ENCODE measurements at regions not wholly inside any gene's neighbourhood (a gene's known extent, or its start where the extent isn't known, plus 50 kb on each side); places are given as distances from the start of the nearest gene placed in this dataset.

- no peak for TF ChIP-seq RAD21 (IDR thresholded peaks at IDR 0.05; ENCODE audit: low read length)
- TF ChIP-seq CTCF (IDR thresholded peaks at IDR 0.05) = no peak
- TF ChIP-seq USF1 (IDR thresholded peaks at IDR 0.05; ENCODE audit: borderline replicate concordance, low read depth) = no peak
- TF ChIP-seq IRF3 (IDR thresholded peaks at IDR 0.05; ENCODE audit: low read depth, low read length) = no peak
- no peak for TF ChIP-seq JUND (IDR thresholded peaks at IDR 0.05)
- no peak for TF ChIP-seq USF2 (IDR thresholded peaks at IDR 0.05; ENCODE audit: borderline replicate concordance, low read depth, low read length)
- no peak for TF ChIP-seq RXRA (IDR thresholded peaks at IDR 0.05; ENCODE audit: borderline replicate concordance, low read depth)
- no peak for TF ChIP-seq GABPA (IDR thresholded peaks at IDR 0.05; ENCODE audit: low read depth)
- no peak for TF ChIP-seq SIN3A (IDR thresholded peaks at IDR 0.05; ENCODE audit: borderline replicate concordance, low read depth, low read length)
- no peak for TF ChIP-seq FOSL2 (IDR thresholded peaks at IDR 0.05; ENCODE audit: borderline replicate concordance, low read depth)
- TF ChIP-seq MAX (IDR thresholded peaks at IDR 0.05; ENCODE audit: low read depth) = no peak
- TF ChIP-seq POLR2AphosphoS5 (IDR thresholded peaks at IDR 0.05; ENCODE audit: low read depth, low read length) = no peak
- TF ChIP-seq EZH2phosphoT487 (IDR thresholded peaks at IDR 0.05; ENCODE audit: borderline replicate concordance, low read depth) = no peak
- TF ChIP-seq MXI1 (IDR thresholded peaks at IDR 0.05; ENCODE audit: low read depth, low read length) = no peak
Observed at GRCh38 chr1:227445092-227445674, 118.2 kb upstream of the ZNF678 start.
